Stimulated activated CD4-positive, alpha-beta T cell treated with anti-CD3 and anti-CD28 coated beads, Interleukin-2, amount 100 ng/mL, for 48 hours (primary cell): ENCODE measurements at regions not wholly inside any gene's neighbourhood (a gene's known extent, or its start where the extent isn't known, plus 50 kb on each side); places are given as distances from the start of the nearest gene placed in this dataset.
A peak's percentile ranks its signal among the peaks of the same experiment; 100 is the strongest.

Experiments
- DNase-seq, 2 donors: peaks; one replicate each; pipeline ENCODE4 v3.0.0-alpha.2; 2020

DNA sequence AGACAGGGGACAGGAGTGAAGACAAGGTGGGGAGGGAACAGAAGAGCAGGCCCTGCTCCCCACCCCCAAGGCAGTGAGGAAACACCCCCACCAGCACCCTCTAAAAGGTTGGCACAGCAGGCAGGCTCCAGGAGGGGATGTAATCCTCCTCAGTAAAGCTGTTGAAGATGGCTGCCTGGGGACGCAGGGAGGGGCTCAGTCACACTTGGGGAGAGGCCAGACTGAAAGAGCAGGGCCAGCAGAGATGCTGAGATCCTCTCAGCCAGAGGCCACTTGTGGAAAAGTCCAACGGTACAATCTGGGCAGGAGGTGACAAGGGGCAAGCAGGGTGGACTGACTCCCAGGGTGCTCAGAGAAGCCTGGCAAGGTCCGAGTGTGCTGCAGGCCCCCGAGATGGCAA lies 154.8 kb upstream of the ID2 start:
- DNase-seq = no peak

DNA sequence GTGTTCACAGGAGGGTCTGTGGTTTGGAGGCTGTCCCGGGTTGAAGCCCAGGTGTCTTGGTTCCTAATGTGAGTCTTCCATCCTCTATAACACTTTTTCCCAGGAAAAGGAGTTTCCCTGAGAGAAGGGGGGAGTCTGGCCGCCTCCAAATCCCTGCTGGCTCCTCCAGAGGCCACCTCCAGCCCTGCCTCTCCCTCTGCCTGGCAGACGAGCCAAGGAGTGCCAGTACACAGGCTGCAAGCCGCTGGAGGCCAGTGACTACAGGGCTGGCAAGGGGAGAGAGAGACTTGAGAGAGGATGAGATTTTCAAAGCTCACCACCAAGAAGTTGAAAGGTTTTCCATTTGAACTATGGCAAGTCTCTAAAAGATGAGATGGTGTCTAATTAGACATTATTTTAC lies 154.2 kb upstream of the ID2 start:
- DNase-seq = no peak

- DNase-seq = no peak
Measured at GRCh38 chr2:8528863-8529262, 153.0 kb upstream of the ID2 start.

DNA sequence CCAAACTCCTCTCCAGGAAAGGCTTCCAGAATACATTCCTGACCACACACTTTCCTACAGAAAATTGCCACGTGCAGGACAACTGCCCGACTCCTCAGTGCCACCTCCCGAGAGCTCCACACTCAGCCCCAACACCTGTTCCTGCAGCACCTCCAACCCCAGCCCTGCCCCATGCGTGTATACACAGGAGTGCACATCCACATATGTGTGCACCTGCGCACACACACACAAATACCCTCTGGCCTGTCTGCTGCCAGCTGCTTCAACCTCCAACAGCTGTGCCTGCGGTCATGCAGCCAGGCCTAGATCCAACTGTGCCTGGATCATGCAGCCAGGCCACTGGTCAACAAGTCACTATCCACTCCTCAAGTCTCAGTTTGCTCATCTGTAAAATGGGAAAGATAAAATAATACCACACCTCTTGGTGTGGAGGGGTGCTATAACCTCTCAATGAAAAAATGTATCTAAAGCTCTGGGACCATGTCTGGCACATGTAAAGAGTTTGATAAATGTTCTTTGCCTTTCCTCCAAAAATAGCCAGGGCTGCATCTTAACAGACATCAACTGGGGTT lies 152.1 kb upstream of the ID2 start:
- no peak for DNase-seq

GRCh38 chr2:8531481-8531880 lies 150.4 kb upstream of the ID2 start:
- no peak for DNase-seq

DNA sequence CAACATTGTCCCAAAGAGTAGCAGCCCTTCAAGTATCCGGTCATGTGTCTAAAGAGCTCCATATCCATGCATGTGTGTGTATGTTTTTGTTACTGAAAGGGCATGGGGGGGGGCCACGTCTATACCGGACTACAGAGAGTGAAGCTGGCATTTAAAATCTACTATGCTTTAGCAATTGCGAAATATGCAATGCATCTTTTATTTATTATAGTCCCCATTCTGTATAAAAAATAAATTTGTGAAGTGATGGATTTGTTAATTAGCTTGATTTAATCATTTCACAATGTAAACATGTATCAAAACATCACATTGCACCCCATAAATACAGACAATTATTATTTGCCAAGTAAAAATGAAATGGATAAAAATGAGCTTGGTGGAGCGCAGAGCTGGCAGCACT lies 149.4 kb upstream of the ID2 start:
- no peak for DNase-seq

- no peak for DNase-seq
Measured at GRCh38 chr2:8533923-8534322, 147.9 kb upstream of the ID2 start.

DNA sequence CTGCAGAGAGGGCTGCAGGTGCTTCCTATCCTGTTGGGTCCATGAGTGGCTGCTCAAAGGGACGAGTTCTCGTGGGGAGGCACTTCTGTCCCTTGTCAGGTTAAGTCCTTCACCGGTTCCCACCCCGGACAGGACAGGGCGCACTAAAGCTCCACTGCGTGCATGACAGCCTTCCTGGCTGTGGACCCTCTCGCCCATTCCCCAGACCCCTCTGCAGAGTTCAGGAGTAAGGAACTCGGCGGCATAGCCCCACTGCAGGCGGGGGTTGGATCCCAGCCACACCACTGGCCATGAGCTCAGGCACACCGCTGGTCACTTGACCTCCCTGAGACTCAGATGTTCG lies 147.5 kb upstream of the ID2 start:
- DNase-seq = no peak

DNA sequence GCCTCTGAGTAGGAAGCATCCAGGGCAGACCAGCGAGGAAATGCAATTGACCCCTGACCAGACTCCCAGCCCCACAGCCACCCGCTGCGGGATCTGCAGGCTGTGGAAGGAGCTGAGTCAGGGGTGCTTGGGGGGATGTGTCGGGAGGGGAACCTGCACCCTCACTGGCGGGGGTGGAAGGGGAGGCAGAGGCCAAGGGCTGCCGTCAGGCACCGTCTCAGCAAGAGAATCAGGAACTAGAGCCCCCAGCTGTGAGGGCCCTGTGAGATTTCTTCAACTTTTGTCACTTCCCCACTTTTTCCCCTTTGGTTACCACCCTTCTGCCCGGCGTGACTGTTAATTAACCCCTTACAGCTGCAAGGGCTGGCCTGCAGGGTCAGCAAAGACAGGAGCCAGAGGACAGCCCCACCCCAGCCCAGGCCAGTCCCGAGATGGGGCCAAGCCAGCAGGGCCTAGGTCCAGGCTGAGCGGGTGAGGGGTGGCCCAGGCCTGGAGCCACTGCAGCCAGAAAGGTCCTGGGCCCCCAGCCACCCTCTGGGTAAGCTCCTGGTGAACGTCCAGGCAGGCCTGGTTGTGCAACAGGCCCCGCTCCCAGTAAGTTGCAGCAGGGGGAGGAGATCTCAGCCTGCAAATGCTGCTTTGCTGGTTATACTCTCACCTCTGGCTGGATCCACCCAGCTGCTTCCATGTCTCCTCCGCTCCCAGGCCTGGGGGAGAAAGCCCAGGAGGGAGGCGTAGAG lies 147.0 kb upstream of the ID2 start:
- no peak for DNase-seq

GRCh38 chr2:8535469-8535795 lies 146.4 kb upstream of the ID2 start:
- DNase-seq = no peak

- DNase-seq = no peak
Measured at GRCh38 chr2:8535821-8536685, 145.8 kb upstream of the ID2 start.

GRCh38 chr2:8536686-8537561 lies 144.9 kb upstream of the ID2 start:
- DNase-seq = no peak

DNA sequence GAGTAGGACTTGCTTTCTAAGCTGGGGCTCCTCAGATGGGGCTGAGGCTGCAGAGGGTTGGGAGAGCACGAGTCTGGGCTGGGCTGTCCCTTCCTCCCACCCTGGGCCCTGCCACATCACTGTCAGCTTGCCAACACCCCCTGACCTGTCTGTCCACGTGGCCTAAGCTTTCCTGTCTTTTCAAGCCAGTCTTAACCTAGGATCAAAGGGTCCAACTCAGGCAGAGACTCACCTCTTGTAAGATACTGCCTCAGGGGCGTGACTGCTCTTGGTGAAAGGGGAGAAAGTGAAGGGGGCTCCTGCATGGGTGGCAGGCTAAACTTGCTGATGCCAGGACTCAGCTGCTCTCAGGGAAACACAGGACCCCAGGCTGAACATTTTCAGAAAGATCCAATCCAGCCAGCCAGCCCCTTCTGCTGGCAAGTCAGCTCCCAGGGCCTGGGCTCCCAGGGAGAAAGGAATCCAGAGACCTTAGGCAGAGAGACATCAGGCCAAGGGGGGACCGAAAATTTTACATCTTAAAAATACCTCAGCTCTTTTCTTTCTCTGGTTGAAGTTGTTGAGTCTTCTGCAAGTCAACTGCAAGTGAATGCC lies 144.2 kb upstream of the ID2 start:
- DNase-seq = no peak

DNA sequence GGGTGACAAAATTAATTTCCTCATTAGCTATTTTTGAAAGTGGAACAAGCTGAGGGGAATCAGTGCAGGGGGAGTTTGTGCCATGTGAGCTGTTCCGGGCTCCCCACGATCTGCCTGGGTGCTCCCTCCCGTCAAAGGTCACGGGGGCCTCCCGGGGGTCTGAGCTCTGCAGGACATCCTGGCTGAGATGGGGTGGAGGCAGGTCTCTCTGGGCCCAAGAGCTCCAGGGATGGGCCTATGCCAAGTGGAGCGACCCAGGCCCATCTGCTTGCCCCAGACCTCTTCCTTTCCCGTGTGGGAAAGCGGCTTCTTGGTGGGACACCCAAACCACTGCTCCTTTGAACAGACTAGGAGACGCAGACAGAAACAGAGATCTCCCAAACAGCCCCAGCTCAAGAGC lies 143.3 kb upstream of the ID2 start:
- DNase-seq = no peak

- no peak for DNase-seq
Measured at GRCh38 chr2:8538931-8539621, 142.8 kb upstream of the ID2 start.

- no peak for DNase-seq
Measured at GRCh38 chr2:8539743-8540551, 141.9 kb upstream of the ID2 start.

GRCh38 chr2:8540552-8541055 lies 141.3 kb upstream of the ID2 start:
- DNase-seq = no peak

GRCh38 chr2:8541223-8541622 lies 140.6 kb upstream of the ID2 start:
- no peak for DNase-seq

DNA sequence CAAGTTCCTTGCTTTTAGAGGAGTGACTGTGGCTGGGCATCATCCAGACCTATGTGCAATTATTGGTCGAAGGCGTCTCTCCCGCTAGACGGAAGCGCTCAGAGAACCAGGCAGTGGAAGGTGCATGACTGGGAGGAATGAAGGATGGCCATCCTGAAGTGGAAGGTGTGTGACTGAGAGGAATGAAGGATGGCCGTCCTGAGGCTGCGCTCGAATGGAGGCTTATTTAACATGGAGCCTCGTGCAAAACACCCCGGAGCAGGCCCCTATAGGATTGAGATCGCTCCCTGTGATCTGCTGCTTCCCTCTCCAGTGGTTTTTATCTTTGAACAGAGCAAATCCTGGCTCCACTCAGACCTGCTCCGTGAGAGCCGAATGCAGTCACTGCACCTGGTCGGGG lies 140.2 kb upstream of the ID2 start:
- no peak for DNase-seq

DNA sequence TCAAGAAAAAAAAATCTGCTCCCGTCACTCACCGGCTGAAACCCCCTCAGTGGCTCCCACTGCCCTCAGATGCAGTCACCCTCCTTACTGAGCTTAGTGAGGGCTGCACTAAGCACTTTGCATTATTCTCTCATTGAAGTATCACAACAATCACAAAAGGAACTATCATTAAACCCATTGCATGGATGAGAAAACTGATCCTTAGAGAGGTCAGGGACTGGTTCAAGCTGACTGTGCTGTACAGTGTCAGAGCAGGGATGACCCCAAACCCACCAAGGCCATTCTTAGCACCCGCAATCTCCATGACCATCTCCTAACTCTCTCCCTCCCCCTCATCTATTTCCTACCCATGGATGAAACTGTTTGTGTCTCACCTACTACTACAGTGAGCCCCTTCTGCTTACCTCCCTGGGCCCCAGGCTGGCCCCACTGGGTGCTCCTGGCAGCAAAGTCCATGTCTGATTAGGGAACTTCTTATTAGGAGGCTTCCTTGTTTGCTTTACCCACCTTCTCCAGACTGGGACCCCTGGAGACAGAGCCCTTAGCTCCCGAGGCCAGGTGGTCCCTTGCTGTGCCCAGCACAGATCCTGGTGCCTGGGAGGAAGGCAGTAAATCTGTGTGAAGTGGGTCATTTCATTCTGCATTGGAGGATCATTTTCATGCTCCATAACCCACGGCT lies 139.3 kb upstream of the ID2 start:
- no peak for DNase-seq

- DNase-seq = peak in 1 of 2 donors; percentile 50
Measured at GRCh38 chr2:8543060-8543382, 138.8 kb upstream of the ID2 start.
